ENCODE measurements at regions not wholly inside any gene's neighbourhood (a gene's known extent, or its start where the extent isn't known, plus 50 kb on each side); places are given as distances from the start of the nearest gene placed in this dataset.
"Not testable (repeated sequence)": the region's sequence is repeated elsewhere in the genome, so short reads cannot be mapped to it uniquely, and the experiment has no call there.

GRCh38 chr5:85556464-85556863 is 1061.3 kb upstream of the COX7C start:
- DNase-seq, result no peak

- DNase-seq, result peak; percentile 50
Observed at GRCh38 chr5:85576666-85577065, 1041.1 kb upstream of the COX7C start.

GRCh38 chr5:85587806-85588205 is 1029.9 kb upstream of the COX7C start:
- not testable (repeated sequence) for DNase-seq

GRCh38 chr5:85588268-85588667 is 1029.5 kb upstream of the COX7C start:
- DNase-seq, result not testable (repeated sequence)

- DNase-seq, result no peak
Observed at GRCh38 chr5:85590764-85591163, 1027.0 kb upstream of the COX7C start.

- DNase-seq, result no peak
Observed at GRCh38 chr5:85591311-85591710, 1026.4 kb upstream of the COX7C start.

- no peak for DNase-seq
Observed at GRCh38 chr5:85602843-85603242, 1014.9 kb upstream of the COX7C start.

GRCh38 chr5:85604378-85604777 is 1013.4 kb upstream of the COX7C start:
- DNase-seq, result no peak

GRCh38 chr5:85604786-85605185 is 1013.0 kb upstream of the COX7C start:
- DNase-seq, result no peak

GRCh38 chr5:85605381-85605780 is 1012.4 kb upstream of the COX7C start:
- DNase-seq, result no peak

- DNase-seq, result no peak
Observed at GRCh38 chr5:85614489-85614888, 1003.3 kb upstream of the COX7C start.

- DNase-seq, result no peak
Observed at GRCh38 chr5:85621668-85622067, 996.1 kb upstream of the COX7C start.

GRCh38 chr5:85628153-85628552 is 989.6 kb upstream of the COX7C start:
- DNase-seq, result no peak

GRCh38 chr5:85638495-85639125 is 979.1 kb upstream of the COX7C start:
- DNase-seq, result peak; percentile 65

GRCh38 chr5:85646036-85646435 is 971.7 kb upstream of the COX7C start:
- DNase-seq, result no peak

GRCh38 chr5:85646641-85647040 is 971.1 kb upstream of the COX7C start:
- DNase-seq, result no peak

GRCh38 chr5:85647349-85648127 is 970.2 kb upstream of the COX7C start:
- DNase-seq, result no peak

GRCh38 chr5:85648495-85648894 is 969.2 kb upstream of the COX7C start:
- no peak for DNase-seq

GRCh38 chr5:85651731-85652130 is 966.0 kb upstream of the COX7C start:
- no peak for DNase-seq

- DNase-seq, result not testable (repeated sequence)
Observed at GRCh38 chr5:85654144-85654543, 963.6 kb upstream of the COX7C start.

- DNase-seq, result no peak
Observed at GRCh38 chr5:85656050-85656449, 961.7 kb upstream of the COX7C start.

- DNase-seq, result not testable (repeated sequence)
Observed at GRCh38 chr5:85657328-85657727, 960.4 kb upstream of the COX7C start.

- DNase-seq, result not testable (repeated sequence)
Observed at GRCh38 chr5:85662969-85663707, 954.6 kb upstream of the COX7C start.

GRCh38 chr5:85663708-85664031 is 954.1 kb upstream of the COX7C start:
- DNase-seq, result peak; percentile 13

Measured in NCI-H2171 treated with DMSO at 0.1 percent for 48 hours (cell line).